ENCODE measurements at regions not wholly inside any gene's neighbourhood (a gene's known extent, or its start where the extent isn't known, plus 50 kb on each side); places are given as distances from the start of the nearest gene placed in this dataset.

DNA sequence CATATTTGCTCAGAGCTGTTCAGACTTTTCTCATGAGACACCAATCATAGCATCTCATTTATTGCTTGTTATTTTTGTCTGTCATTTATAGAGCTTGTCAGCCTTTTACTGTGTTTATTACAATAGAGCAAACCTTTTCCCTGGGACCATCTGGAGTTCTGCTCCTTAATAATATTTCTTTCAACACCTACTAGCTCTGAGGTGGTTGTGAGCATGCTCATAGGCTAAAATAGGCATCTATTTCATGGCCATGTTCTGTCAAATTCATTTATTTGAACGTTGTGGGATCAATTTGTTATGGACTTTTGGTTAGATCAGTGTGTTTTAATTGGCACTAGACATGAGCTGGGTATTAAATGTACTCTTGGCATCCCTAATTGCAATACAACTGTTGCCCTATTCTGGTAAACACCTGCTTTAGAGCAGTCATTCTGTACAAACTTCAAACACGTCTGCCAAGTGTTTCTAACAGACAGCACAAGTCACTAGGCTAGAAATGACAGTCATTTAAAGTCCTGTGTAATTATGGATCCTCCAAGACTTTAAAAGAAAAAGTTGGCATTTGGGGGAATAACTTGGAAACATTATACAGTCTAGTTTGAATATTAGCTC is 766.3 kb downstream of the ZNF385D start:
- no peak for TF ChIP-seq CTCF (conservative IDR thresholded peaks at IDR 0.05; ENCODE audit: low read depth, low read length)
- no peak for TF ChIP-seq EZH2 (IDR thresholded peaks at IDR 0.05; ENCODE audit: borderline replicate concordance, low read depth, low read length, poor library complexity, severe bottlenecking)

All from A673 (cell line).